ENCODE measurements at regions not wholly inside any gene's neighbourhood (a gene's known extent, or its start where the extent isn't known, plus 50 kb on each side); places are given as distances from the start of the nearest gene placed in this dataset.

GRCh38 chr5:89893546-89893945, 516.0 kb downstream of the CETN3 start:
- TF ChIP-seq CTCF (IDR thresholded peaks at IDR 0.05) (no peak), POLR2A (IDR thresholded peaks at IDR 0.05) (no peak)
